A549 (cell line): ENCODE measurements at regions not wholly inside any gene's neighbourhood (a gene's known extent, or its start where the extent isn't known, plus 50 kb on each side); places are given as distances from the start of the nearest gene placed in this dataset.

Experiments used
- ATAC-seq, 2 experiments: fragments of 200-7000 bp in 1 of 2; fragments of >200 bp in 1 of 2; cut with Nextera tagmentation in 1 of 2; cut with Tn5 transposase in 1 of 2; 3 replicates each; pipeline versions ENCODE4 v1.8.0 to v1.9.1; 2018 to 2020; ENCODE audit warnings: mild to moderate bottlenecking in 1 of 2, moderate library complexity in 1 of 2
- CTCF ChIA-PET: fragments of 300-600 bp; sonication (Branson Sonifier 250); formaldehyde crosslinking; extraction: SDS; loops from one replicate; lab custom pipeline; 2021; ENCODE audit warnings: antibody characterized with exemption, inconsistent platforms; lab: Yijun Ruan, JAX
- POLR2A ChIA-PET: fragments of 350-600 bp; formaldehyde crosslinking; extraction: SDS; loops from one replicate; lab custom pipeline; 2021; ENCODE audit warnings: antibody characterized with exemption, inconsistent platforms; lab: Yijun Ruan, JAX
- DNase-seq, 2 experiments: peaks; one replicate each; pipeline versions ENCODE4 v3.0.0 to v3.0.0-alpha.2; 2011 to 2016; ENCODE audit warnings: low read depth in 1 of 2, low spot score in 1 of 2
- FAIRE-seq: peaks from 2 replicates; lab custom pipeline; 2011; peaks lifted over from hg19 to GRCh38; lab: Jason Lieb, UNC
- H3K27ac ChIP-seq, 2 experiments: fragments of >200 bp; sonication (Bioruptor Twin); formaldehyde crosslinking; 3 replicates each; pipeline ENCODE4 v1.5.1; 2016 to 2017
- H3K4me1 ChIP-seq: fragments of >200 bp; sonication (Bioruptor Twin); formaldehyde crosslinking; 3 replicates; pipeline ENCODE4 v1.6.1; 2016
- H3K4me2 ChIP-seq: fragments of >200 bp; sonication (Bioruptor Twin); formaldehyde crosslinking; 3 replicates; pipeline ENCODE4 v1.6.1; 2016
- H3K4me3 ChIP-seq: fragments of >200 bp; sonication (Bioruptor Twin); formaldehyde crosslinking; 3 replicates; pipeline ENCODE4 v1.5.1; 2016
- H3K9me3 ChIP-seq: fragments of >200 bp; sonication (Bioruptor Twin); formaldehyde crosslinking; 3 replicates; pipeline ENCODE4 v1.6.1; 2016
- BCL3 ChIP-seq: fragments of >200 bp; sonication (Bioruptor Twin); formaldehyde crosslinking; IDR thresholded peaks from 3 replicates; pipeline ENCODE4 v1.6.1; 2016
- CBX2 ChIP-seq: fragments of 200-600 bp; sonication (generic); IDR thresholded peaks from 2 replicates; pipeline ENCODE4 v1.6.1; 2016; ENCODE audit warnings: low read depth, mild to moderate bottlenecking, borderline replicate concordance
- CBX8 ChIP-seq: fragments of 200-600 bp; sonication (generic); IDR thresholded peaks from 2 replicates; pipeline ENCODE4 v1.6.1; 2016
- CEBPB ChIP-seq, 2 experiments: fragments of >200 bp in 1 of 2; sonication (Bioruptor Twin) in 1 of 2; formaldehyde crosslinking in 1 of 2; IDR thresholded peaks; 2 replicates each; pipeline ENCODE4 v1.6.1; 2012 to 2016
- CHD2 ChIP-seq: fragments of 150-350 bp; IDR thresholded peaks from 2 replicates; pipeline ENCODE4 v1.6.1; 2014; ENCODE audit warnings: low read length; ENCODE audit not compliant: partially characterized antibody
- CHD4 ChIP-seq: fragments of 200-600 bp; sonication (generic); IDR thresholded peaks from 2 replicates; pipeline ENCODE4 v1.6.1; 2016; ENCODE audit warnings: antibody characterized with exemption, mild to moderate bottlenecking, borderline replicate concordance
- EHF ChIP-seq: fragments of 250-450 bp; sonication (Bioruptor Pico); IDR thresholded peaks from 2 replicates; pipeline ENCODE4 v1.5.0; 2020; ENCODE audit warnings: mild to moderate bottlenecking
- FOSB ChIP-seq: fragments of 250-450 bp; sonication (Bioruptor Pico); IDR thresholded peaks from 2 replicates; pipeline ENCODE4 v1.5.0; 2020; ENCODE audit warnings: mild to moderate bottlenecking, moderate library complexity
- FOXS1 ChIP-seq: fragments of 250-450 bp; sonication (Bioruptor Pico); IDR thresholded peaks from 2 replicates; pipeline ENCODE4 v1.5.0; 2020; ENCODE audit warnings: mild to moderate bottlenecking, moderate library complexity
- HOXB13 ChIP-seq: fragments of 250-450 bp; sonication (Bioruptor Pico); IDR thresholded peaks from 2 replicates; pipeline ENCODE4 v1.5.0; 2020; ENCODE audit warnings: low read depth, mild to moderate bottlenecking, moderate library complexity
- JUN ChIP-seq, 2 experiments: fragments of >200 bp; sonication (Bioruptor Twin); formaldehyde crosslinking; IDR thresholded peaks; 2 replicates in 1 of 2; 3 replicates in 1 of 2; pipeline ENCODE4 v1.6.1; 2016 to 2017
- JUNB ChIP-seq: fragments of >200 bp; sonication (Bioruptor Twin); formaldehyde crosslinking; IDR thresholded peaks from 2 replicates; pipeline ENCODE4 v1.6.1; 2016
- KDM1A ChIP-seq: fragments of 200-600 bp; sonication (generic); IDR thresholded peaks from 2 replicates; pipeline ENCODE4 v1.6.1; 2016; ENCODE audit warnings: low read depth, mild to moderate bottlenecking
- KDM5A ChIP-seq: fragments of 200-600 bp; sonication (generic); IDR thresholded peaks from 2 replicates; pipeline ENCODE4 v1.6.1; 2016; ENCODE audit warnings: antibody characterized with exemption, mild to moderate bottlenecking
- MYC ChIP-seq: IDR thresholded peaks from 2 replicates; pipeline ENCODE4 v1.6.1; 2012; ENCODE audit warnings: mild to moderate bottlenecking, inconsistent platforms, low read length, improper control_type of control experiment, borderline replicate concordance
- NR3C1 ChIP-seq: fragments of >200 bp; sonication (Bioruptor Twin); formaldehyde crosslinking; IDR thresholded peaks from 3 replicates; pipeline ENCODE4 v1.6.1; 2017
- POLR2A ChIP-seq: IDR thresholded peaks from 2 replicates; pipeline ENCODE4 v1.6.1; 2012; ENCODE audit warnings: mild to moderate bottlenecking, low read length
- POLR2AphosphoS2 ChIP-seq: conservative IDR thresholded peaks from 2 replicates; pipeline ENCODE4 v1.6.1; 2012; ENCODE audit warnings: low read length, improper control_type of control experiment, inconsistent platforms
- RAD21 ChIP-seq, 2 experiments: fragments of >200 bp in 1 of 2; sonication (Bioruptor Twin) in 1 of 2; formaldehyde crosslinking in 1 of 2; IDR thresholded peaks in 1 of 2; conservative IDR thresholded peaks in 1 of 2; 2 replicates in 1 of 2; 3 replicates in 1 of 2; pipeline ENCODE4 v1.6.1; 2012 to 2018; ENCODE audit warnings: inconsistent platforms in 1 of 2
- RARB ChIP-seq: fragments of 250-450 bp; sonication (Bioruptor Pico); IDR thresholded peaks from 2 replicates; pipeline ENCODE4 v1.8.0; 2021; ENCODE audit warnings: mild to moderate bottlenecking, moderate library complexity
- RCOR1 ChIP-seq: fragments of 150-350 bp; IDR thresholded peaks from 2 replicates; pipeline ENCODE4 v1.6.1; 2014; ENCODE audit warnings: antibody characterized with exemption, low read length, low read depth
- SMC3 ChIP-seq: fragments of >200 bp; sonication (Bioruptor Twin); formaldehyde crosslinking; IDR thresholded peaks from 3 replicates; pipeline ENCODE4 v1.6.1; 2018; ENCODE audit warnings: inconsistent platforms
- SREBF2 ChIP-seq: fragments of 450-650 bp; IDR thresholded peaks from 2 replicates; pipeline ENCODE4 v1.6.1; 2014; ENCODE audit warnings: mild to moderate bottlenecking, moderate library complexity
- TFCP2L1 ChIP-seq: fragments of 250-450 bp; sonication (Bioruptor Pico); IDR thresholded peaks from 2 replicates; pipeline ENCODE4 v1.5.0; 2021; ENCODE audit warnings: mild to moderate bottlenecking
- USF2 ChIP-seq: fragments of 450-650 bp; IDR thresholded peaks from 2 replicates; pipeline ENCODE4 v1.6.1; 2014; ENCODE audit warnings: antibody characterized with exemption
- ZFP36 ChIP-seq: fragments of 450-650 bp; IDR thresholded peaks from 2 replicates; pipeline ENCODE4 v1.6.1; 2014; ENCODE audit warnings: borderline replicate concordance; ENCODE audit not compliant: partially characterized antibody
- WGBS: methylation state at CpG from one replicate; pipeline ENCODE4 v1.1.6; 2017; ENCODE audit errors: missing lambda C conversion rate; 5-methylcytosine and 5-hydroxymethylcytosine counted together
- TF ChIP-seq, protein P1 (sequence below): fragments of >200 bp; sonication (Bioruptor Twin); formaldehyde crosslinking; IDR thresholded peaks from 2 replicates; pipeline ENCODE4 v1.6.1; 2016
- TF ChIP-seq, protein P2 (sequence below): IDR thresholded peaks from 2 replicates; pipeline ENCODE4 v1.6.1; 2012

GRCh38 chr12:28951935-28952334 is 197.1 kb upstream of the FAR2 start:
- ATAC-seq (no peak), DNase-seq (no peak), FAIRE-seq (no peak)
- Histone ChIP-seq H3K4me3 (no peak overlapping the region), H3K27ac (no peak overlapping the region), H3K9me3 (no peaks in the 10 kb centered on the region), H3K4me1 (no peaks in the 10 kb centered on the region), H3K4me2 (no peak overlapping the region)
- TF ChIP-seq JUN (IDR thresholded peaks at IDR 0.05), result no peak
- no peak for TF ChIP-seq TFCP2L1 (CRISPR knock-in tag)
- no peak for TF ChIP-seq POLR2AphosphoS2
- TF ChIP-seq SMC3, result no peak
- TF ChIP-seq POLR2A, result no peak
- no peak for TF ChIP-seq KDM1A
- no peak for TF ChIP-seq FOXS1
- TF ChIP-seq USF2, result no peak
- TF ChIP-seq MYC, result no peak
- TF ChIP-seq, protein P1, sequence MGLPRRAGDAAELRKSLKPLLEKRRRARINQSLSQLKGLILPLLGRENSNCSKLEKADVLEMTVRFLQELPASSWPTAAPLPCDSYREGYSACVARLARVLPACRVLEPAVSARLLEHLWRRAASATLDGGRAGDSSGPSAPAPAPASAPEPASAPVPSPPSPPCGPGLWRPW, result no peak
- TF ChIP-seq FOSB (CRISPR knock-in tag), result no peak
- no peak for TF ChIP-seq ZFP36
- TF ChIP-seq SREBF2, result no peak
- no peak for TF ChIP-seq CBX8
- TF ChIP-seq CHD2, result no peak
- no peak for TF ChIP-seq KDM5A
- TF ChIP-seq CEBPB (IDR thresholded peaks at IDR 0.05), result no peak
- TF ChIP-seq BCL3, result no peak
- TF ChIP-seq RAD21 (conservative IDR thresholded peaks at IDR 0.05 in 1 of 2, IDR thresholded peaks at IDR 0.05 in 1 of 2), result no peak
- no peak for TF ChIP-seq JUNB
- WGBS, result 13% methylated on average over 1 of the region's 1 CpG
- POLR2A ChIA-PET, result no interaction called here
- CTCF ChIA-PET, result interaction anchor here (0.6 kb wide), 1 partner anchor 1253 kb away, joined by 3 read pairs; no protein-coding TSS in a partner anchor

- H3K27ac ChIP-seq, result no peak overlapping the region
Observed at GRCh38 chr12:28954333-28954732, 194.7 kb upstream of the FAR2 start.

GRCh38 chr12:28955491-28955890 is 193.6 kb upstream of the FAR2 start:
- FAIRE-seq (no peak), ATAC-seq (no peak), DNase-seq (no peak)
- no peaks in the 10 kb centered on the region for H3K4me1 ChIP-seq
- no peak for TF ChIP-seq RCOR1
- no peak for TF ChIP-seq CBX2
- 11% methylated on average over 2 of the region's 2 CpGs for WGBS
- H3K9me3 ChIP-seq, result no peaks in the 10 kb centered on the region
- ChIA-PET POLR2A (no interaction called here), CTCF (interaction anchor here (0.8 kb wide), 1 partner anchor 1222 kb away, joined by 3 read pairs; no protein-coding TSS in a partner anchor)
- H3K27ac ChIP-seq, result no peak overlapping the region
- H3K4me2 ChIP-seq, result no peak overlapping the region
- H3K4me3 ChIP-seq, result no peak overlapping the region

More at GRCh38 chr12:28954333-28954732, 194.7 kb upstream of the FAR2 start:
- ATAC-seq, result no peak
- no peak for DNase-seq
- ChIA-PET CTCF (interaction anchor here (1.2 kb wide), 1 partner anchor 9 kb away, joined by 3 read pairs; no protein-coding TSS in a partner anchor), POLR2A (no interaction called here)
- Histone ChIP-seq H3K4me1 (no peaks in the 10 kb centered on the region), H3K4me3 (no peak overlapping the region), H3K9me3 (no peaks in the 10 kb centered on the region), H3K4me2 (no peak overlapping the region)
- FAIRE-seq, result no peak
- TF ChIP-seq EHF (CRISPR knock-in tag), result no peak
- no peak for TF ChIP-seq POLR2A
- TF ChIP-seq CHD4, result no peak
- TF ChIP-seq RARB (CRISPR knock-in tag), result no peak
- TF ChIP-seq HOXB13 (CRISPR knock-in tag), result no peak
- TF ChIP-seq RCOR1, result no peak
- no peak for TF ChIP-seq MYC
- TF ChIP-seq, protein P2, sequence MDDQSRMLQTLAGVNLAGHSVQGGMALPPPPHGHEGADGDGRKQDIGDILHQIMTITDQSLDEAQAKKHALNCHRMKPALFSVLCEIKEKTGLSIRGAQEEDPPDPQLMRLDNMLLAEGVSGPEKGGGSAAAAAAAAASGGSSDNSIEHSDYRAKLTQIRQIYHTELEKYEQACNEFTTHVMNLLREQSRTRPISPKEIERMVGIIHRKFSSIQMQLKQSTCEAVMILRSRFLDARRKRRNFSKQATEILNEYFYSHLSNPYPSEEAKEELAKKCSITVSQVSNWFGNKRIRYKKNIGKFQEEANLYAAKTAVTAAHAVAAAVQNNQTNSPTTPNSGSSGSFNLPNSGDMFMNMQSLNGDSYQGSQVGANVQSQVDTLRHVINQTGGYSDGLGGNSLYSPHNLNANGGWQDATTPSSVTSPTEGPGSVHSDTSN, result no peak
- TF ChIP-seq NR3C1, result no peak
